ENCODE measurements at regions not wholly inside any gene's neighbourhood (a gene's known extent, or its start where the extent isn't known, plus 50 kb on each side); places are given as distances from the start of the nearest gene placed in this dataset.

GRCh38 chr6:90952176-90952575 lies 365.3 kb upstream of the MAP3K7 start:
- TF ChIP-seq MXI1 (conservative IDR thresholded peaks at IDR 0.05; ENCODE audit: poor library complexity, severe bottlenecking): no peak
- TF ChIP-seq REST (IDR thresholded peaks at IDR 0.05; ENCODE audit: borderline replicate concordance): no peak
- no peak for TF ChIP-seq CTCF (IDR thresholded peaks at IDR 0.05; ENCODE audit: poor library complexity, severe bottlenecking)
- no peak for TF ChIP-seq EZH2 (IDR thresholded peaks at IDR 0.05; ENCODE audit: borderline replicate concordance, insufficient read depth, low read length, poor library complexity, severe bottlenecking)
- no peak for TF ChIP-seq SMC3 (conservative IDR thresholded peaks at IDR 0.05; ENCODE audit: poor library complexity)
- no peak for TF ChIP-seq POLR2AphosphoS5 (IDR thresholded peaks at IDR 0.05)
- TF ChIP-seq TAF1 (IDR thresholded peaks at IDR 0.05; ENCODE audit: low read depth): no peak
- TF ChIP-seq EP300 (conservative IDR thresholded peaks at IDR 0.05; ENCODE audit: poor library complexity, severe bottlenecking): no peak
